HG03159 (cell line): ENCODE measurements at regions not wholly inside any gene's neighbourhood (a gene's known extent, or its start where the extent isn't known, plus 50 kb on each side); places are given as distances from the start of the nearest gene placed in this dataset.
A peak's percentile ranks its signal among the peaks of the same experiment; 100 is the strongest.

Source experiments
- ATAC-seq: cut with Tn5 transposase; IDR thresholded peaks from one replicate; pipeline ENCODE4 v1.9.1; 2021; ENCODE audit warnings: mild to moderate bottlenecking, moderate library complexity; ENCODE audit not compliant: unreplicated experiment

DNA sequence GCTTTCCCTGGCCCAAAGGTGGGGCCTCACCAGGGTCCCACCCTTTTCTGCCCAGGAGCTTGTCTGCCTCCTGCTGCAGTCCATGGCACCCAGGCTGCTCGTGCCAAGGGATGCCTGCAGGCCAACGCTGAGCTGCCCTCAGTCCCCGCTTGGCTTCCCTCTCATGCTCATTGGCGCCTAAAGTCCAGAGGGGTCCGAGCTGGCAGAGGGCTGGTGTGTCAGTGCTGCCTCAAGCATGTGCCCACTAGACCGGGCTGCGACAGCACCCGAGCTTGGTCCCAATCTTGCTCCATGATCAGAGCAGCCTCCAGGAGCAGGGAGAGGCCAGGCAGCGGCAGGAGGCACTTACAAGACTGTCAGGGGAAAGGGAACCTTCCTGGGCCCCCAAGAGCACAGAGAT is 287.0 kb downstream of the ICOS start:
- ATAC-seq: no peak

DNA sequence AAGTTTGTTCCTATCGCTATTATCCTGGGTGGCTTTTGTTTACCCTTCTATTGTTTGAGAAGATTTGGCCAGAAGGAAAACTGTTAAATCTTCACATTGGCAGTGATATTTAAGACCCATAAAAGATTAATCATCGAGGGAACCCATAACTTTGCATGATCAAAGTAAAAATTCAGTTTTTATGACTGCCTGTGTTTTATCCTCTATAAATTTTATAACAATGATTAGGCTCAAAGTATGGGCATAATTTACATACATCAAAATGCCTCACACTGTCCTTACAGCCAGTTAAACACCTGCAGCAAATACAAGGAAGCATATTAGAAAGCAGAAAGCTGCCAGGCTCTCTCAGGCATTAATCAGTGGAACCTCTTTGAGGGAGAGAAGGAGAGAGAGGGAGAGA is 289.1 kb downstream of the ICOS start:
- ATAC-seq: no peak

DNA sequence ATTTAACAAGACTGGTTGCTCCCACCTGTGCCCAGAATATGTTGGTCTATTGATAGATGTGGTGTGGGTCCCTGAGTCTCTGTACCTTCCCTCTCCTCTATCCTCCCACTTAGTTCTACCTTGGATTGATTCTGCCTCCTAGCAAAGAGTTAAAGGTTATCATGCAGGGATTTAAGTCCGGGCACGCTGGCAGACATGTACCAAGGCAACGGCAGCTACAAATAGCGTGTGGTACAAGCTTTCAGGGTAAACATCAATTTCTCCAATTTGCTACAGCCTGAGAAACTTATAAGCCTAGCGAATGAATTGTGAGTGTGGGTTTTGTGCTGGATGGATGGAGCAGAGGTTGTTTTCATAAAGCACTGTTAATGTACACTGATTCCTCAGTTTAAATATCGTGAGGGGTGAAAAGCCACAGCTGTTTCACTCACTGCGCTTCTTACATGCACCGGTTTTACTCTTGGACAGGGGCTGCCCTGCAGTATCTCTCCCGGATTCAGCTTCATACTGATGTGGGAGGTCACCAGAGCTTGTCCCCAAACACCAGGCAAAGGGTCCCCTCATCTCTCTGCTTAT is 289.8 kb downstream of the ICOS start:
- ATAC-seq: no peak

DNA sequence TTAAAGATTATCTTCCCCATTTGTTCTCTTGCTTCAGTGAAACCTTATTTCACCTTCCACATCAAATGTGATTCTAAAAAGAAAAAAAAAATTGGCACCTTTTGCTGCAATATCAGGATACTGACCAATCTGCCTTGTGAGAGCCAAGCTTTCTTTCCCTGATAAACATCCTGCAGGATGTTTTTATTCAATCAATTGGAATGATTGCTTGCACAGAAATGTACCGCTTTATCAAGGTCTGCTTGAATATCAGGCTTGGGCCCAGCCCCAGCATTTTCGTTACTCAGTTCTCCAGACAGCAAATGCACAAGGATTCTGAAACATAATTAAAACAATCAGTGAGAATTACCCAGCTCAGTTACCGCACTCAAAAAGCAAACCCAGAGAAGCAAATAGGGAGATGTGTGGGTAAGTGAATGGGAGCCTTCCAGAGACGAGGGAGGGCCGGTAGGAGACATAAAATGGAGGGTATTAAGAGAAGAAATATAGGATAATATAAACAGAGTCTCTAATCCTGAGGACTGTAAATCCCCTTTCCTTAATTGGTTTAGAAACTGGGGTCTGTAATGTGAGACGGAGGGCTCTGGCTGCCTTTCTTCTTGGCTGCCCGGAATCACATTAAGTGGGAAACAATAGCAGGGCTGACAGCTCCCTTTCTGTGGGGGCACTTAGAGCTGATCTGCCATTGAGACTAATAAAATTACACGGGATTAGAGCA is 291.8 kb downstream of the ICOS start:
- ATAC-seq: no peak

DNA sequence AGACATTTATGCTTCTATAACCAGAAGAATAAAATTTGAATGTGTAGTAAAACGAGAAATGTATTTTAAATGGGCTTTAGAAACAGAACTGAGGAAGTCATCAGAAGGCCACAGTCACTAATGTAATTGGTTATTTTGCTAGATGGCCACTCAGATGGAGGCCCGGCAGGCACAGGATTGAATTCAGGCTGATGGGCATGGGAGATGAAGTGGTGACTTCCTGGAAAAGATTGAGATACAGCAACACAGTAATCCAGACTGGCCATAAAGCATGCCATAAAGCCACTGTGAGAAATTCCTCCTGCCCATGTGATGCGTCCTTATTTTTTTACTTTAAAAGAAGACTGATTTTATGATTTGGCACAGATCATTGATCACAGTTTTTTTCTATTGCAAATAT is 297.7 kb downstream of the ICOS start:
- ATAC-seq: no peak

DNA sequence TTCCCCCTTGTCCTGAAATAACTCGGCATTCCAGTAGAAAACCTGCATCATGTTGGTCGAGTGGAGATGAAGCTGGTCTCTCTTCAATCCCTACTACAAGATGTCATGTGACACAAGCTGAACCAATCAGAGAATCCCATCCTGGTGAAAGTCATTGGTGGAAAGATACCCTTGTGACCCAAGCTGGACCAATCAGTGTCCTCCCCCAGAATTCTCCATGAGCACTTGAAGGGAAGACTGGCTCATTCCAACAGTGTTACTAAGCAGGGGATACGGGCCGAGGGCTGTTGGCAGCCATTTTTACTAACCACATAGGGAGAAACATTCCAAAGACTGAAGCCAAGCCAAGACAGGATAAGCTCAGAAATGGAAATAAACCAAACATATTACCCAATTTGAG is 298.3 kb downstream of the ICOS start:
- ATAC-seq: no peak

DNA sequence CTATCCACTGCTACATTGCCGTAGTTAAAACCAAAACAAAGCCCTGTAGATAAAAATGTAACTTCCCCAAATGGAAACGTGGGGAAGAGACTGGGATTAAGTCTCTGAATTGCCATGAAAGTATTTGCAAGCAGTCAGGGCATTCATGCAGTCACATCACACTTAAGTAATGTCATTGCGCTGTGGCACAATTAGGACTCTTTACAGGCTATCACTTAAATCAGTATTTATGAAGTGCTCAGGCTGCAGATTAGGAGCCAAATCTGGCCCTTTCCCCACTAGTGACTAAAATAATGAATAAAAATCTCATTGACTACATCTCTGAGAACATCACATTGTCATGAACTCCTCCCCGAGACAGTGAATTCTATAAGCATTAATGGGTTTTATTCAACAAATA is 300.9 kb downstream of the ICOS start:
- no peak for ATAC-seq

DNA sequence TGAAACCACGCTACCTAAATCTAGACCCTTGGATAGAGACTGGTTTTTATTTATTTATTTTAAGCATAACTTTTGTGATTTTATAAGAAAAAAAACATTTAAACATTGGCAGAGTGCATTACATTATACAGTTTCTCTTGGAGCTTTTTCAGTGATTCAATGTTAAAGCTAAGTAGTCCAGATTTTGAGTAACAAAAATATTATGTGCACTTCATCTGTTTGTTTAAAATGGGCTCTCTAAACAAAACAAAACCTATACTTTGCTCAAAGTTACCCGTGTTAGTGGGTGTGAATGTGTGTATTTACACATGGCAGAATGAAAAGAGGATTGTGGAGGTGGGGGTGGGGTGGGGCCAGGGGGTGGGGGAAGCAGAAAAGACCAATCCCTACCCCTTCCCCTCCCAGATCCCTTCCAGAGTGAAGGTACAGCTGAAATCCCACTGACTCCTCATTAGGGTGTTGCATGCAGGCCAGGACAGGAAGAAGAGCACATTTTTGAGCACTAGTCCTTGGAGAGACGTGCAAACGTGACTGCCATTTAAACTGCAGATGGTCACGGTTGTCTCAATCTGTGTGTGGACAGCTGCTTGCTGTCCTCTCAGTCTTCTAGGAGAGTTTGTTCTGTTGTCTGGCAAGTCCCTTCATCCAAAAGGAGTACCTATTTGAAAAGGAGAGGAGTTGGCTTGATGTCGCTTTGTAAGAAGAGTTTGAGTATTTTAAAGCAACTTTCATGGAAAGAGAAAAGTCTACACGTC is 303.0 kb downstream of the ICOS start:
- ATAC-seq: no peak

DNA sequence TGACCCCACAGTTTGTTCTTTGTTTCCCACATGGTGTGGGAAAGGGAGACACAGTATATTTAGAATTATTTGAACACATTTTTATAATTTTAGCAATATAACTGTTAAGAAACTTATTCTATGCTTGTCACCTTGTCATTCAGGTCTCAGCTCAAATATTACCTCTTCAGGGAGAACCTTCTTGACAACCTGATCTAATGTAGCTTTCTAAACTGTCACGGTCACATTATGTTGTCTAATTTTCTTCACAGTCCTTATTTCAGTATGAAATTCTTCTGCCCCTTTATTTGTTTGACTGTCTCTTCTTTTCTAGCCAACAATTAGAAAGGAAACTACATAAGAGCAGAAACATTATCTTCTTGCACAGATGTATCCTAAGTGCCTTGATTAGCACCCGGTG is 304.3 kb upstream of the PARD3B start:
- ATAC-seq: no peak

DNA sequence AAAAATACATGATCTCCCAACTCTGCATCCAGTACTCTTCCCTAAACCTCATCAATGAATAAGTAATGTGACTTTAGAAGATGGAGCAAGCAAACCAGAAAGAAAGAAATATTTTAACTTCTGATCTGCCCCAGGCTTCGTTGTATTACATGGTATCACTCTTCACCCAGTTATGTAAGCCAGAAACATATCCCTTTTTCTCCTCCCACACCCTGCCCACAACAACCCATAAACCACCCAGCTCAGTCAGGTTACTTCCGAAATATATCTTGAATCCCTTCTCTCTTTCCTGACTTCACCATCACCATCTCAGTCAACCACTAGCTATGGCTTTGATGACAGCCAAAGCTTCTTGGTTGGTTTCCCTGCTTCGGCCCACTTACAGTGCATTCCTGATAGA is 295.8 kb upstream of the PARD3B start:
- no peak for ATAC-seq

DNA sequence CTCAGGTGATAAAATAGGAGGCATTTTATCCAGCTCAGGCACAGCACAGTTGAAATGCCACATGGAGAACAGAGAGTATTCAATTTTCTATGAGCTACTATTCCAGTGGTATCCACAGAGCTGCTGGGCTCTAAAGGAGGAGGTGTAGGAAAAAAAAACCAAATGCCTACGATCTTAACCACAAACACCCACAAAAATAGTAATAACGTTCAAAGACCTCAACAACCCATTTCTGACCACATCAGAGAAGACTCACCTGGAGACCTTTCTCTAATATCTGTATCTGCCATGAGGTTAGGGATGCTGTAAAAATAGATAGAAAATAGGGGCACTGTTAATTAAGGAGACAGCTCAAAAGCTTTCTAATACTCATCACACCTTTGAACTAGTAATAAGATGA is 294.6 kb upstream of the PARD3B start:
- ATAC-seq: no peak

DNA sequence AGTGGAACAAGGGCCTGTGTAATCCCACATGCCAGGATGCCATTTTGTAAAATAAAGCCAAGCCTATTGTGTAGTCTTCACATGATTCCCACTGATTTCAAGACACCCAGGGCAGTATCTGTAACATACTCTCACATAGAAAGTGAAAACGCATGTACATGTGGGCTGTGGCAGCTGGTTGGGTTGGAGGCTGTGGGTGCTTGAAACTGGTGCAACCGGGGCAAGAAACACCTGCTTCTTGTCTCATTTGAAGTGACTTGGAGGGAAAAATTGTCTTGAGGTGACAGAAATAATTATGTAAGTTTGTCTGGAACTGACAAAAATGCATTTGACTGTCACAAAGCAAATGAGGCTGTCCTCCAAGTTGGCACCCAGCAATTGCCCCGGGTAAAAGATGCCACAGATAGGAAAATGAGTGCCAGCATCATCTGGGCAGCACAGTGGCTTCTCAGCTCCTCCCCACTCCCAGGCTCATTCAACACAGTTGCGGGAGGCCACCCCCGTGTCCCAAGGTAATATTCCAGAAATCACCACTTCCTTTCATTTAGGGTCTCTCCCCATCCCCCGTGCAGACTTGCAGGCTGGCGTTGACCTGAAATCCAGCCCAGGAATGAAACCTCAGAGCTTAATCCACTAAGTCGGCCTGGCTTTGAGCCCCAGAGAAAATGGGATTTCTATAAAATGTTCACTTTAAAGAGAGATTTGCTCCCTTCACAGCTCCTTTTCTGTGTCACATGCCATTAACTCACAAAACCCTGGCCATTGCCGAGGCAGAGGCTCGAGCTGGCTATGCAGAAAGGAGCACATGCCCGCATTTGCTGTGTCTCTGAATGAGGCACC is 293.9 kb upstream of the PARD3B start:
- no peak for ATAC-seq

DNA sequence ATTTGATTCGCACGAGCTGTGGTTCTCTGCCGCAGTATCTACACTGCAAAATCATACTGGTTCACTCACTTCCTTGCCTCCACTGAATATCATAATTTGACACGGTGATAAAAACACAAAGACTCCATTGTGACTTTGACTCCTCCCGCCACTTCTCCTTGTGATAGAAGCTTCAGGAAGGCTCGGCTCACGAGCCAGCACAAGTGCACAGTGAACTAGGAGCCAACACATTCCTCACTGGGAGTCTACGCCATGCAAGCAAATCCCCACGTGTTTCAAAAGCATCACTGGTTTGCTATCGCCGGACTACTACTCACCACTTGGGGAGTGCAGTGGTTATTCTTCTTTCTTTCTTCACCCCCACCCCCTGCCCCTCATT is 293.3 kb upstream of the PARD3B start:
- no peak for ATAC-seq

DNA sequence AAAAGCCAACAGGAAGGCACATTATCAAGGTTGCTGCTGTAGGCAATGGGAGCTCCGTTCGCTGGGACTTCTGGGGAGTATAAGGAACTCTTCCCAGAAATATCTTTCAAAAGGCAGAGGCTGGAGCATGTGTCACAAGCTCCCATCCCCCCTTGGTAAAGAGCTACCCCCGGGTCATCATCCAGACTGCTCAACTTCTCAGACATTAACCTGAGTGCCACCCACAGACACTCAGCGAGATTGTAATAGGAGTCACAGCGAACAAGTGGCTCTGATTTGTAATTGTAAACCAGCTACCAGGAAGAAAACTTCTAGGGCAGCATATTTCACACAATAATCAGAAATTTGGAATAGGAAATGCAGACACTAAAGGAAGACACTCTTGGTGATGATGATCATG is 290.2 kb upstream of the PARD3B start:
- ATAC-seq: no peak

DNA sequence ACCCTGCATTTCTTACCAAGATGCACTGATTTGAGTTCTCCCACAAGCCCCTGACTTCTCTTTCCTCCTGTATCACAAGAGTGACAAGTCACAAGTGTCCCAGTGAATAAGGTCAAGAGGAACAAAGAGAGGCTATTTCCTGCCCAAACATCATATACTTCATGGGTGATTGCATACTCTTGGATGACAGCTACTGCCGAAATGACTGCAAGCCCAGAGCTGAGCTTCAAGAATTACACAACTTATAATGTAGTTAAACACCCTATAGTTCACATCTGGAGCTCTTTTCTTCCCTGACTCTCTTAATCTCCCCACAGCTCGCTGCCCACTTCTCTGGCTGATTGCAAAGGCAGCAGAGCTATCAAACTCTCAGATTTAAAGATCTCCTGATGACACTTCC is 289.7 kb upstream of the PARD3B start:
- ATAC-seq: no peak

DNA sequence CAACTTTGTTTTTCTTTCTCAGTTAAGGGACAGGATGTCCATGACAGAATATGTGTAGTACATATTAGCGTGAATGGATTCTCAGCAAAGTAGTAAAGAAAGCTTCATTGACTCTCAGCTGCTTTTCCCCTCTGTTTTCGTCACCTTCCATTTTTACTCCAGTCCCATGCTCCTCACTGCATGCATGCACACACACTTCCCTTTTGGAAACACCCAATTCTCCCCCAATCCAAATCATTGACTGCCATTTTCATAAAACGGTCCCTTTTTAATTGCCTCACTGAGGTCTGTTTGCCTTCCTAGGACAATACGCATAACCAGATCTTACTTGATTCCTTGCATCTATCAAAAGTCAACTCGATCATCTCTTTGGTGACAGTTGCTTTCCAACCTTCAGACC is 287.5 kb upstream of the PARD3B start:
- ATAC-seq: no peak

DNA sequence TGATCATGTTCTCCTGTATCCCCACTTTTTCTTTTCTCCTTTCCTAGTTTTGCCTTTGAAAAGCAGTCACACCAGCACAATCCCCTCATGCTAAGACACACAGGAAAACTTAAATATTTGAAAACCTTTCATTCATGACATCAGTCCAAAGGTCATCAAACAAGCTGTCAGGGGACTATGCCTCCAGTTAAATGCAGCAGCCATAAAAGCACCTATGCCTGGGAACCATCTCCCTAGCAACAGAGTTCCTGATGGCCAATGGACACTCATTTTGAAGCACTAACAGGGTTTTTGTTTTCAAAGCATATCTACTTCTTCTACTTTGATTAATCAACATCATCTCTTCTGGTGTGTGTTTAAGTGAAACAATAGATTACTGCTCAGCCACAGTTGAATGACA is 286.4 kb upstream of the PARD3B start:
- ATAC-seq: no peak

DNA sequence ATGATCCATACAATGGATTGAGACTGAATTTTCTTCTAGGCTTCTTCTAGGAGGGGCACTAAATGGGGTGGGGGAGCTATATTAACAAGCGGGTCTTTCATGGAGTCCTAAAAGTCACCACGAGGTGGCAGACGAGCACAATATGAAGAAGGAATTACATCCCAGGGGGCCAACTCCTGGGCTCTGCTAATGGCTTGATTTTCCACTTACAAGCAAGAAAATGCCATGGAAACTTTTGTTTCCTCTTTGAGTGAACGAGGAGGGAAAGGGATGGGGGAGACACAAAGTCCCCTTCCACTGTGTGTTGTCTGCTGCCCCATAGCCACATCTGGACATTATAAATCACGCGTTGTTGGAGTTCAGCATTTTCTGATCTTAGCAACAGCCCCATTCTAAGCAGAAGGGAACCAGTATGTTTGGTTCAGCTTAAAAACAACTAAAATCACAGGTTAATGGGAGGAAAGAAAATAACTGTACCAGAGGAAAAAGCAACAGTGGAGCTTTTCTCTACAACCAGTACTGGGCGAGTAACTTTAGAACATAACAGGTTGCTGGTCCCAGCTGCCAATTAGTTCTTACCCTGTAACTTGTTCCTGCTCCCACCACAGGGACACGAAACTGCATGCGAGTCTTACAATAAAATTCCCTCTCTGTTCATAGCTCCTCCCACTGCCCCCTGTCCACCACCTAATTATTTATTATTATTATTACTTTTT is 285.0 kb upstream of the PARD3B start:
- ATAC-seq: peak; percentile 87

DNA sequence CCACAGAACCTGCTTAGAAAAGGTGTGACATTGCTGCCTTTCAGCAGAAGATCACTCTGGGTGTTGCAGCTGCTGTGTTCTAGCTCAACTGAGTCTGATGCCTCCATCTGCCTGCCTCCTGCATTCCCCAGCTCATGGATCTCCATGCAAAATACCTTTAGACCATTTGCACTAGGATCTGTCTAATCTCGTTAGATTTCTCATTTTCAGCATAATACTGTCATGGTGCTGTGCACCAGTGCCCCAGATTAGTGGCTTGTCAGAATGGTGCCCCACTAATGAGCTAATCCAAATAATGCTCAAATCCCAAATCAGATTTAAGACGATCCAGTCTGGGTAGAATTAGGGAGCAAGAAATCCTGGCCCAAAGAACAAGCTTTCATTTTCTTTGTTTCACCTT is 284.4 kb upstream of the PARD3B start:
- no peak for ATAC-seq

DNA sequence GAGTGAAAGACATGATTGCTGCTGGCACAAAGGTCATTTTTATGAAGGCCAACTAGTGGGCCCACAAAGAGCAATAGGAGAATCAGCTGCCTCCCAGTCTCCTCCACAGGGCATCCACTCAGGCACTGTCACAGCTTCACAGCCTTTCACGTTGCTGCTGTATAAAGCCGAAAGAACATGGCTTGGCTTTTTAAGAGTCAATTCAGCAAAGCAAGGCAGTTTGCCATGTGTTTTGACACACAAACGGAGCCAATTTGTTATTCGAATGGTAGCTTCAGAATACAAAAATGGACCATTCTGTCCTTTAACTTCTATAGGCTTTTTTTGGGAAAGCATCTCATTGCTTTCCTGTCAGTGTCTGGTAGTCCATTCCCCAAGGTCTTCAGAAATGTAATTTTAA is 283.4 kb upstream of the PARD3B start:
- no peak for ATAC-seq

DNA sequence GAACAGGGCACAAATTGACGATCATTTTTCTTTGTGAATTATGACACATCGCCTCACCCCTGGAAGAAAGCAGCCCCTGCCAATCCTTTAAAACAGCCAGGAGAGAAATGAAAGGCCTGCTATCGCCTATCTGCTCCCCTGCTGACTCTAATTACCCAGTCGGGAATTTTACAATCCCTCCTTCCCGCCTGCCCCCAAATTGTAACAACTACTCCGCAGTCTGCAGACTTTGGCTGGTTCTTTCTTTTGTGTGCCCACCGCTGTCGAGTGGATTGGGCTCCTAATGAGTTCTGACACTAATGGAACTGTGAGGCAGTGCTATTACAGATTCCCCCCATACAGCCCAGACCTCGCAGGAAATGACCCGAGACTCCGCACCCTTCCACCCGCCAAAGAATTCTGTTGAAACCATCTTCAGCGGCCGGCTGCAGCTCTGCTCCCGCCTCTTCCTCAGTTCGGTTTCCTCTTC is 281.2 kb upstream of the PARD3B start:
- no peak for ATAC-seq
